Sciatic nerve (tissue), 2 donors: ENCODE measurements at regions not wholly inside any gene's neighbourhood (a gene's known extent, or its start where the extent isn't known, plus 50 kb on each side); places are given as distances from the start of the nearest gene placed in this dataset.
"Not testable (repeated sequence)": the region's sequence is repeated elsewhere in the genome, so short reads cannot be mapped to it uniquely, and the experiment has no call there.

Source experiments
- ATAC-seq: fragments of 200-7000 bp; cut with Tn5 transposase; one replicate; pipeline ENCODE4 v1.9.1; 2020; ENCODE audit warnings: mild to moderate bottlenecking, moderate library complexity
- DNase-seq: peaks from one replicate; pipeline ENCODE4 v3.0.0-alpha.2; 2020; ENCODE audit warnings: low spot score
- intact Hi-C: fragments of 100-400 bp; cut with DNase I; formaldehyde crosslinking; loops from one replicate; pipeline ENCODE4 v1.14.2; 2022
- donor health status: DM: no; HTN: no; CAD: no.
- donor health status: DM: no; HTN: no; CAD: no.

DNA sequence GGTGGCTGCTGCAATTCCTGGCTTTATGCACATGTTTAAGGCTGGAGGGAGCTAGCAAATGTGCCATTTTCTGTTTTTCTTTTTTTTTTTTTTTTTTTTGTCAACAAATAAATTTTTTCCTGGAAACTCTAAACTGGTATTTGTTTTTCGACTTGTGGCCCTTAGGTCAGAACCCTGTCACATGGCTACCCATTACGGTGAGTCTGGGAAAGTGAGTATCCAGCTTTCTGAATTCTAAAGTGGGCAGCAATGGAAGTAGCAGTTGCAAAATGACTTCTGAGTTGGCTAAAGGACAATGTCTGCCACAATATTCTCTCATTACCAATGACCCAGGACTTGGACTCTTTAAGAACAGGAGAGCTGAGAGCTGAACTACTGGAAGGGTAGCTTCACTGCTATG lies 225.1 kb upstream of the CENPE start:
- ATAC-seq (no peak), DNase-seq (no peak)
- intact Hi-C loops: no loop called here

GRCh38 chr4:103422467-103423219 lies 224.5 kb upstream of the CENPE start:
- ATAC-seq (no peak), DNase-seq (no peak)
- intact Hi-C loops: no loop called here

GRCh38 chr4:103415801-103416200 lies 217.7 kb upstream of the CENPE start:
- DNase-seq (no peak), ATAC-seq (no peak)
- intact Hi-C loops: no loop called here

DNA sequence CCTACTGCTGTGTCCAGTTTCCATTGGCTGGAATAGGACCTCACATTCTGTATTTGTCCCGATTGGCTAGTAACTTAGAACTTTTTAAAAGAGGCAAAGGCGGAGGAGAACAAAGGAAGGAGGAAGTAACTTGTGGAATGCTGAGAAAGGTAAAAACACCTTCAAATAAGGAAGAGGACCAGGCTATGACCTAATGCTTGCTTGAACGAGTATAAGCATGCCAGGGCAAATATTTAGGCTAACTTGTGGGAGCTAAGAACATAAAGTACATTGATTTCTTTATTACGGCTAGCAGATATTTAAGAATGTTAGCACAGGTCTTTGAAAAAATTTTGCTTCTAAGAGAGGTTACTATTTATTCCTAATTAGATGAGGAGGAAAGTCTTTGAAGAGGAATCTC lies 214.5 kb upstream of the CENPE start:
- not testable (repeated sequence) for ATAC-seq, DNase-seq
- intact Hi-C loops: loop anchor here (5.0 kb wide), 1 partner anchor 185 kb away; no protein-coding TSS in a partner anchor

- intact Hi-C loops: loop anchor here (5.0 kb wide), 1 partner anchor 183 kb away; no protein-coding TSS in a partner anchor
- no peak for DNase-seq
- ATAC-seq: no peak
Observed at GRCh38 chr4:103410386-103410785, 212.2 kb upstream of the CENPE start.

GRCh38 chr4:103405415-103405814 lies 207.3 kb upstream of the CENPE start:
- intact Hi-C loops: no loop called here
- no peak for DNase-seq
- no peak for ATAC-seq

DNA sequence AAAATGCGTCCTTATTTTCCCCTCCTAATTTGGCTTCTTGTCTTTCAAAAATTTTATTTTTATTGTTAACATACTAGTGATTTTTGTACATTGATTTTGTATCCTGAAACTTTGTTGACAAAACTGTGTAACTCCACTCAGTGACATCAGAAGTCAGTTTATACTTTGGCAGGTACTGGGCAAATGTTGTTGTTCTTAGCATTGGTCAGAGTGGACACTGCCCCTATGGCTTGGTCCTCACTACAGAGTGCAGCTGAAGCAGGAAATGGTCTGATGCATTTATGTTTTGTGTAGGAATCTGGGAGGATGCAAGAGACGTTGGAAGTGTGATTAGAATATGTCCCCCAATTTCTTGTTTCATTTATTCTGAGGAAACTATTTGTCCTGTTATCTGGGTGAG lies 205.5 kb upstream of the CENPE start:
- intact Hi-C loops: no loop called here
- DNase-seq: no peak
- ATAC-seq: no peak

- intact Hi-C loops: no loop called here
- no peak for DNase-seq
- ATAC-seq: no peak
Observed at GRCh38 chr4:103402198-103402597, 204.1 kb upstream of the CENPE start.

DNA sequence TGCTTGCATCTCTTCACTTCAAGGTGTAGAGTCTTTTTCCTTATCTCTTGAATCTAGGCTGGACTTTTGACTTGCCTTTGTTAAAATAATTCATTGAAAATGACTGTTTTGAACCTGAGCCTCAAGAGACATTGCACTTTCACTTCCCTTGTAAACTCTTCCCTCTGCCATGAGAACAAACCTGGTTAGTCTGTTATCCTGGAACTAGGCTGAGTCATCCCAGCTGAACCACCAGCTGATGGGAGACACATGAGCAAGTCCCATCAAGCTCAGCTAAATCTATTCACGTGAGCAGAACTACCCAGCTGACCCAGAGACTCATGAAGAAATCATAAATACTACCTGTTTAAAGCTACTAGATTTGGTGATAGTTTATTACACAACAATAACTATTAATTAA lies 202.3 kb upstream of the CENPE start:
- no peak for DNase-seq
- intact Hi-C loops: no loop called here
- ATAC-seq: no peak

- ATAC-seq (no peak), DNase-seq (no peak)
- intact Hi-C loops: no loop called here
Observed at GRCh38 chr4:103397541-103397940, 199.4 kb upstream of the CENPE start.

DNA sequence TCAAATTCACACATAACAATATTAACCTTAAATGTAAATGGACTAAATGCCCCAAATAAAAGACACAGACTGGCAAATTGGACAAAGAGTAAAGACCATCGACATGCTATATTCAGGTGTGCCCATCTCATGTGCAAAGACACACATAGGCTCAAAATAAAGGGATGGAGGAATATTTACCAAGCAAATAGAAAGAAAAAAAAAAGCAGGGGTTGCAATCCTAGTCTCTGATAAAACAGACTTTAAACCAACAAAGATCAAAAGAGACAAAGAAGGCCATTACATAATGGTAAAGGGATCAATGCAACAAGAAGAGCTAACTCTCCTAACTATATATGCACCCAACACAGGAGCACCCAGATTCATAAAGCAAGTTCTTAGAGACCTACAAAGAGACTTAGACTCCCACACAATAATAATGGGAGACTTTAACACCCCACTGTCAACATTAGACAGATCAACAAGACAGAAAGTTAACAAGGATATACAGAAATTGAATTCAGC lies 189.4 kb upstream of the CENPE start:
- DNase-seq, intact Hi-C loops, ATAC-seq: not testable (repeated sequence)

DNA sequence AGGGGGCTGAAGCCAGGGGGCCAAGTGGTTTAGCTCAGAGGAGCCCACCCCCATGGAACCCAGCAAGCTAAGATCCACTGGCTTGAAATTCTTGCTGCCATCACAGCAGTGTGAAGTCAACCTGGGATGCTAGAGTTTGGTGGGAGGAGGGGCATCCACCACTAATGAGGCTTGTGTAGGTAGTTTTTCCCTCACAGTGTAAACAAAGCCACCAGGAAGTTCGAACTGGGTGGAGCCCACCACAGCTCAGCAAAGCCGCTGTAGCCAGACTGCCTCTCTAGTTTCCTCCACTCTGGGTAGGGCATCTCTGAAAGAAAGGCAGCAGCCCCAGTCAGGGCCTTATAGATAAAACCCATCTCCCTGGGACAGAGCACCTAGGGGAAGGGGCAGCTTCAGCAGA lies 187.4 kb upstream of the CENPE start:
- ATAC-seq, intact Hi-C loops, DNase-seq: not testable (repeated sequence)

- ATAC-seq (no peak), DNase-seq (no peak)
- intact Hi-C loops: no loop called here
Observed at GRCh38 chr4:103375278-103375677, 177.1 kb upstream of the CENPE start.

GRCh38 chr4:103374758-103375157 lies 176.6 kb upstream of the CENPE start:
- ATAC-seq (no peak), DNase-seq (no peak)
- intact Hi-C loops: no loop called here

DNA sequence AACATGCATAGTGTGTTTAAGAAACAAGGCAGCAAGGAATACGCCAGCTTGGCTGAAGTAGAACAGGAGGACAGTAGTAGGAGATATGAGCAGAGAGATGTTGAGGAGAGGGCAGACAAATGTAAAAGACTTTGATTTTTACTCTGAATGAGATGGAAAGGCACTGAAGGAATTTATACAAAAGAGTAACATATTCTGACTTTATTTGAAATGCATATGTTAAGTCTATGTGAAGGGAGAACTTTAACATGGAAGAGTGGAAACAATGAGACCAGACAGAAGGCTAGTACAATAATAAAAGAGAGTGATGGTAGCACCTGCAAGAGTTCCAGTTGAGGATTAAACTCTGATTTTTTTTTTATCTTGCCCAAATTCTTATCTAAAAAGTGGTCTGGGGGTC lies 176.2 kb upstream of the CENPE start:
- DNase-seq (no peak), ATAC-seq (no peak)
- intact Hi-C loops: no loop called here

DNA sequence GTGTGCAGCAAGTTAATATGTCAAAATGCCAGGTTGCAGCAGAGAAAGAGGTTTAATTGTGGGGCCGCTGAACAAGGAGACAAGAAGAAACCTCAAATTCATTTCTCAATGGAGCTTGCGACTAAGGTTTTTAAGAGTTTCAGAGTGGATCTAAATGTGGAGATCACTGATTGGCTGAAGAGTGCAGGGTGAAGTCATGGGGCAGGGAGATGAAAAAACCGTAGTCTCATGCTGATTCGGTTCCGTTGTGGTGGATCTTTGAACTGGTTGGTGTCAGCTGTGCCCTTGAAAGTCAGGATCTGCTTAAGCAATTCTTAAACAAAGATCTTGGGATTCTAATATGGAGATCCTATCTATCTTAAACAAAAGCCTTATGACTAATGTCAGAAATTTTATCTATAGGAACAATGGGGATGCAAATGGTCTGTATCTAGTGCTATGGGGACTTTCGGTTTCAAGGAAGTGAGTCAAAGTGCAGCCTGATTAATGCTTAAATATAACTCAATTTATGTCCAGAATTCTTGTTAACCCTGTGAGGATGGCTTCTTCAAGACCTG lies 173.9 kb upstream of the CENPE start:
- intact Hi-C loops: no loop called here
- DNase-seq (no peak), ATAC-seq (no peak)

DNA sequence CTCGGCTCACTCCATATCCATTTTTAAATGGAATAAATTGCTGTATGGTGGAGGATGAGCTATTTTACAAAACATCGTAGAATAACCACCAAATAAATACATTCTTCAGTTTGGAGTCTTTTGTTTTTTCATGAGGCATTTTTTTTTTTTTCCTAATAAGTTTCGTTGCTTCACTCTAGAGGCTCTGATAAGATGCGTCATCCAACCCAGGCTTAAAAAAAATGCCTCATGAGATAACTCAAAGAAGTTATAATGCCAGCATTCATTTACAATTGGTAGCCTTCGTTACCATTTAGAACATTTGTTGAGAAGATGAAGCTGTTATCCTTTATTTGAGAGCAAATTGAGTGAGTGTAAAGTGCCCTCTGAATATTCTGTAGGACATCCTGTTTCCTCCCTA lies 172.2 kb upstream of the CENPE start:
- intact Hi-C loops: no loop called here
- DNase-seq (no peak), ATAC-seq (no peak)

- ATAC-seq (no peak), DNase-seq (no peak)
- intact Hi-C loops: no loop called here
Observed at GRCh38 chr4:103365285-103365684, 167.1 kb upstream of the CENPE start.

- intact Hi-C loops: no loop called here
- ATAC-seq (no peak), DNase-seq (no peak)
Observed at GRCh38 chr4:103364083-103364482, 165.9 kb upstream of the CENPE start.

GRCh38 chr4:103361926-103362325 lies 163.8 kb upstream of the CENPE start:
- ATAC-seq (no peak), DNase-seq (no peak)
- intact Hi-C loops: no loop called here

GRCh38 chr4:103359900-103360299 lies 161.8 kb upstream of the CENPE start:
- no peak for DNase-seq
- ATAC-seq: no peak
- intact Hi-C loops: no loop called here
